ENCODE measurements at regions not wholly inside any gene's neighbourhood (a gene's known extent, or its start where the extent isn't known, plus 50 kb on each side); places are given as distances from the start of the nearest gene placed in this dataset.

DNA sequence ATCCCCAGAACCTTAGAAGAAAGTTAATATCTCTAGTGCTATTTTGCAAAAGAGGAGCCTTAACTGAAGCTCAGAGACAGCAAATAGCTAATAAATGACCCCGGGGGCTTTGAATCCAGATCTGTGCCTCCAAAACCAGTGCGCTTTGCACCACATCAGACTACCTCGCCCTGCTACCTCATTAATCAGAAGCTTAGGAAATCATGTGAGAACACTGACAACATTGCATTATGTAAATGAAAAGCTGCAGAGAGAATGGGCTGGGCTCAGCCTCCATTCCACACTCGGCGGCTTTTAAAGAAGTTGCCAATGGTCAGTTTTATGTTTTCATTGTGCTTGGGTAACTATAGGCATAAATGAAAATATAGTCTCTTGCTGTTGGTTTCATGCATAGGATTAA is 54.0 kb upstream of the STMND1 start:
- DNase-seq = no peak

DNA sequence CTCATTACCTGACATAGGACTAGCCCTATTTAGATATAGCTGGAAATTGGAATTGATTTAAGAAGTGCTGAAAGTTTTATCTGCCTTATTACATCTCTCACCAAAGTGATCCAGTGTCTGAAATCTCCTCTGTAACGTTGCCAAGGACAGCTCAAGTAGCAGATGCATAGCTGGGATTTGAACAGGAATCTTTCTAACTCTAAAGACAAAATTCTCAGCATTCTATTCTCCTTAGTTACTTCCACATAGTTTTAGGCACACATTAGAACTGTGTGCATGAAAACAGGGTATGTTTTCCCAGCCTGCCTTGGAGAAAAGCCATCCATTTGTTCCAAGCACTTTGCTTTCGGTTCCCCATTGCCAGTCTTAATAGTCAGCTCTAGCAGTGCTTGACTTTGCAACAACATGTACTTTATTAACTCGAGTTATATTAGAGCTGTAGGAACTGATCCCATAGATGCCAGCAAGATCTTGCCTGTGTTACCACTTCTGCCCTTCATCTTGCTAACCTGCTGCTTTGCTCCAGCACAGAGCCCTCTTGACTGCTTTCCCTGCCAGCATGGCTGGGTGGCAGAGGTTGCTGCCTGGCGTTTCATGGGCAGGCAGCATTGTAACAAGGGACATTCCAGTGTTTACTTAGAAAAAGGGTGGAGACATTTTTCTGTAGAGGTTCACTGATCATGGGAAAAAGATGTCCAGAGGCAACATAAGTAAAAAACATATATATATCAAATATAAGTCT is 56.1 kb upstream of the STMND1 start:
- DNase-seq = no peak

DNA sequence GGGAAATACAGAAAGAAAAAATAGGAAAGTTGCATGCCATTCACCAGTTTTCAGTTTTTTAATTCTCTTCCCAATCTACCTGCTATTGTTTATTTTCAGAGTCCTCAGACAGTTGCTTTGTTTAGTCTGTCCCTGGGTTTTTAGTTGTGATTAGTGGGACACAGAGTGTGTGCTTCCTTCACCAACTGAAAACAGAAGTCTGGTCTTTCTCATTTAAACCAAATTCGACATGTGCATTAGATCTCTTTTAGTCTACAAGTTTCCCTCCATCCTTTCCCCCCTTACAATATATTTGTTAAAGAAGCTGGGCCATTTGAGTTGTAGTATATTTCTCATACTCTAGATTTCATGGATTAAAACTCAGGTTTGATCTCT is 58.7 kb upstream of the STMND1 start:
- DNase-seq = no peak

- DNase-seq = peak; percentile 82
Observed at GRCh38 chr6:17042422-17043147, 59.3 kb upstream of the STMND1 start.

GRCh38 chr6:17039266-17039665 is 62.6 kb upstream of the STMND1 start:
- DNase-seq = no peak

DNA sequence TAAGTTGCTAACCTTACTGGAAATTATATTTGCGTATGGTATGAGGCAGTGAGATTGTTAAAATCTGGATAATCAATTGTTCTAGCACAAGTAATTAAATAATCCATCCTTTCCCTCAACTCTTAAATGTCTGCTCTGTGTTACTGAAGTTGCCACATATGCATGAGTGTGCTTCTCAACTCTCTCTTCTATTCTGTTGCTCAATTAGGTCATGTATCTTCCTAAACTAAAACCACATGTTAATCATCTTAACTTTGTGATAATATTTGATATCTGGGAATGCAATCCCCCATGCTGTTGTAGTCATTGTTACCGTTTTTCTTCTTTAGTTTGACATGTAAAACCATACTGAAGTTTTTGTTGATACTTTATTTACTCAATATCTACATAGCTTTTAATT is 63.5 kb upstream of the STMND1 start:
- no peak for DNase-seq

GRCh38 chr6:17036065-17036393 is 65.8 kb upstream of the STMND1 start:
- no peak for DNase-seq

- DNase-seq = no peak
Observed at GRCh38 chr6:17035257-17036064, 66.4 kb upstream of the STMND1 start.

GRCh38 chr6:17033746-17034145 is 68.1 kb upstream of the STMND1 start:
- DNase-seq = no peak

DNA sequence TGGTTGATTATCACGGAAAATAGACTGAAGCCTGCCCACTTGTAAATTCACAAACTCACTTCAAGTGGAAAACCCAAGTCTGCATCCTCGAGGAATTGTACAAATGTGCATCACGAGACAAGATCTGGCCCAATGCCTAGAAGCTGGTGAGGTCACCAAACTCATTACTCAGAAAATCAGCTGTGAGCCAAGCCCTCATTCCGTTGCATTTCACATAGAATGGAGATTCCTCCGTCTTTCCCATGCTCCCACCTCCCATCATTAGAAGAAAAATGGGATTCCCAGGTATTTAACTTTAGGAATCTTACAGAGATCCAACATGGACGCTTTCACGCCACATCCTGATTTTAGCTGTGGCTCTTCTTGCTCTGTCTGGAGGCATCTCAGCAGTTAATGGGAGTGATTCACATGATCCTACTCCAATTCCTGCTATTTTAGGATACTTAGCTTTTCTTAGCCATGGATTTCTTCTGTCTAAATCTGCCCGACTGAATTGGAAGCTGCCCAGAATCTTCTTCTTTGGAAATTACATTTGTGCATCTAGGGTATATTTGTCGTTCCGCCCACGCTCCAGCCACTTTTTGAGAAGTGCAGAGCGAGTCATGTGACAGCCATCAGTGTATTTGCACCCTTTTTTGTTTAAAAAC is 68.7 kb upstream of the STMND1 start:
- DNase-seq = no peak

DNA sequence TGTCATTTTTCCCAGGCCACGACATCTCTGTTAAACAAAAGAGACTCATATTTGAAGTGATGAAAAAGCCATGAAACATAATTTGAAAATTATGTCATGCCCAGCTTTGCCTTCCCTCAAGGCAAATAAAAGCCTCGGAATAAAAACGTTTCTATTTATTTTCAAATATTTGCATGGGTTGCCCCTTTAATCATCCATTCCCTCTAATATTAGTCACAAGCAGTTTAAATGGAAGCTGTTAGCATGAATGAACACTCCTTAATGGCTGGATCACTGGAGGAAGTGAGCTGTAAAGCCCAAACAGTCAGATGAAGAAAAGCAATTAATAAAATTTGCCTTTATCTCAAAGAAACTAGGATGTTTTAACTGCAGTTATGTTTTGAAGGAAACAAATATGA is 69.3 kb upstream of the STMND1 start:
- no peak for DNase-seq

DNA sequence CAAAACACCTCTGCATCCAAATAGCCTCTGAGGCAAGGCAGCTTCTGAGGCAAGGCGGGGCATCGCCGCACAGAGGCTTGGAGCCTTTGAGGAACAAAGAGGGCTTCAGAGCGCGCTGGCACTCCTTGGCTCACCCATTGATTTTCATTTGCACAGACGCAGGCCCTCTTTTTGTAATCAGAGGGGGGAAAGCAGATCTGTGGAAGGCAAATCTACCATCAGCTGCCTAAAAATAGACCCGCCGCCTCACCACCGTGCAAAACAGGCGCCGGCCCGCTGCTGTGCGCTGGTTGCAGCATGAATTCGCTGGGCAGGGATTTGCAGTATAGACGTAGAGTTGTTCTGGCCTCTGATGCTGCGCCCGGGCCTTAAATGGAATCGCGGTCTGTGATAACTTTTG is 69.9 kb upstream of the STMND1 start:
- no peak for DNase-seq

DNA sequence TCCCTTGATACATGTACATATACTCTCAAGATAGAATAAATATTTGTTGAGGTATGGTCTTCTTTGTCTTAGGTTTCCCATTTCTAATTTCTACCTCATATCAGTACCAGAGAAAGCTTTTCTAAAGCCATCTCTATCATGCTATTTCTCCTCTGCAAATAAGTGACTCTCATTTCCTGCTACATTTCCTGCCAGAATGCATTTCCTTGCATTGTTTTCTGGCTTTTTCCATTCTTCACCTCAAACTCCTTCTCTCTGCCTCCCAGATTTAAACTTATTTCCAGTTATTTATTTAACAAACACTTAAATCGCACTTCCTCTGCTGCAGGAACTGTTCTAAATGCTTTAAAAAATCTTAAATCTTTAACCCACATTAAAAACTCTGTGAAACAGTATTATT is 74.4 kb upstream of the STMND1 start:
- DNase-seq = no peak

- DNase-seq = peak; percentile 61
Observed at GRCh38 chr6:17022604-17023003, 79.2 kb upstream of the STMND1 start.

GRCh38 chr6:17021539-17021889 is 80.3 kb upstream of the STMND1 start:
- no peak for DNase-seq

GRCh38 chr6:17020889-17021538 is 80.8 kb upstream of the STMND1 start:
- DNase-seq = no peak

GRCh38 chr6:17018425-17018824 is 83.4 kb upstream of the STMND1 start:
- no peak for DNase-seq

- no peak for DNase-seq
Observed at GRCh38 chr6:17017416-17017815, 84.4 kb upstream of the STMND1 start.

- no peak for DNase-seq
Observed at GRCh38 chr6:17015551-17016381, 86.1 kb upstream of the STMND1 start.

- no peak for DNase-seq
Observed at GRCh38 chr6:17015144-17015543, 86.7 kb upstream of the STMND1 start.

GRCh38 chr6:17013701-17014100 is 88.1 kb upstream of the STMND1 start:
- DNase-seq = no peak

Data from inflammatory macrophage treated with lipopolysaccharide for 4 hours (primary cell).